IMR-90 (cell line): ENCODE measurements at regions not wholly inside any gene's neighbourhood (a gene's known extent, or its start where the extent isn't known, plus 50 kb on each side); places are given as distances from the start of the nearest gene placed in this dataset.

Experiments
- ATAC-seq: fragments of 200-7000 bp; cut with Tn5 transposase; 2 replicates; pipeline ENCODE4 v1.9.1; 2020; ENCODE audit warnings: low read depth, mild to moderate bottlenecking, moderate library complexity
- BruUV-seq: library from RNA; stranded (reverse); fragments of 400-500 nt; replicated peaks from 2 replicates; lab custom pipeline; 2021; lab: Mats Ljungman, UMichigan
- CTCF ChIA-PET: fragments of 300-600 bp; formaldehyde crosslinking; extraction: SDS; loops from one replicate; lab custom pipeline; 2021; ENCODE audit warnings: antibody characterized with exemption; lab: Yijun Ruan, JAX
- POLR2A ChIA-PET: fragments of 300-600 bp; sonication (Branson Sonifier 250); formaldehyde crosslinking; loops from one replicate; lab custom pipeline; 2022; ENCODE audit warnings: antibody characterized with exemption; ENCODE audit not compliant: unreplicated experiment; lab: Charles Lee
- DNase-seq: peaks from one replicate; pipeline ENCODE4 v3.0.0; 2013
- H2AFZ ChIP-seq: replicated peaks from 2 replicates; pipeline ENCODE3; 2013; ENCODE audit warnings: low read length, mild to moderate bottlenecking; ENCODE audit not compliant: poor library complexity
- H2AK5ac ChIP-seq: 2 replicates; pipeline ENCODE4 v1.6.1; 2013; ENCODE audit warnings: low read depth, low read length, inconsistent platforms
- H2AK9ac ChIP-seq: replicated peaks from 2 replicates; pipeline ENCODE3; 2013; ENCODE audit warnings: mild to moderate bottlenecking, low read depth, low read length, moderate library complexity; ENCODE audit not compliant: poor library complexity
- H2BK120ac ChIP-seq: 2 replicates; pipeline ENCODE4 v1.6.1; 2013; ENCODE audit warnings: low read depth, low read length, inconsistent platforms
- H2BK15ac ChIP-seq: 3 replicates; pipeline ENCODE4 v1.6.1; 2013; ENCODE audit warnings: low read depth, low read length, inconsistent platforms
- H2BK20ac ChIP-seq: 2 replicates; pipeline ENCODE4 v1.6.1; 2013; ENCODE audit warnings: low read depth, mild to moderate bottlenecking, inconsistent platforms, low read length, moderate library complexity
- H2BK5ac ChIP-seq: 2 replicates; pipeline ENCODE4 v1.6.1; 2013; ENCODE audit warnings: mild to moderate bottlenecking, low read depth, low read length, inconsistent platforms; ENCODE audit not compliant: poor library complexity, severe bottlenecking
- H3K14ac ChIP-seq: replicated peaks from 2 replicates; pipeline ENCODE4 v1.6.1; 2013; ENCODE audit warnings: low read depth, low read length, inconsistent platforms
- H3K18ac ChIP-seq: 2 replicates; pipeline ENCODE4 v1.6.1; 2013; ENCODE audit warnings: low read depth, low read length, control low read depth
- H3K23ac ChIP-seq: 2 replicates; pipeline ENCODE4 v1.6.1; 2013; ENCODE audit warnings: low read depth, low read length, inconsistent platforms
- H3K27ac ChIP-seq: 2 replicates; pipeline ENCODE4 v1.5.1; 2013; ENCODE audit warnings: mild to moderate bottlenecking, control low read depth, low read length; ENCODE audit not compliant: insufficient read depth
- H3K27me3 ChIP-seq: 2 replicates; pipeline ENCODE4 v1.6.1; 2013; ENCODE audit warnings: low read length; ENCODE audit not compliant: control insufficient read depth, insufficient read depth
- H3K36me3 ChIP-seq: 2 replicates; pipeline ENCODE4 v1.6.1; 2013; ENCODE audit warnings: low read length, mixed read lengths; ENCODE audit not compliant: control insufficient read depth, insufficient read depth
- H3K4ac ChIP-seq: 2 replicates; pipeline ENCODE4 v1.6.1; 2013; ENCODE audit warnings: low read depth, low read length, inconsistent platforms
- H3K4me1 ChIP-seq: 2 replicates; pipeline ENCODE4 v1.6.1; 2013; ENCODE audit warnings: low read length, mixed read lengths; ENCODE audit not compliant: control insufficient read depth, insufficient read depth
- H3K4me2 ChIP-seq: 2 replicates; pipeline ENCODE4 v1.6.1; 2013; ENCODE audit warnings: low read depth, mild to moderate bottlenecking, control low read depth, low read length, moderate library complexity
- H3K4me3 ChIP-seq: 2 replicates; pipeline ENCODE4 v1.5.1; 2013; ENCODE audit warnings: low read depth, mild to moderate bottlenecking, control low read depth, low read length, moderate library complexity; ENCODE audit not compliant: insufficient read depth
- H3K56ac ChIP-seq: 2 replicates; pipeline ENCODE4 v1.6.1; 2013; ENCODE audit warnings: low read length, inconsistent platforms; ENCODE audit not compliant: insufficient read depth; ENCODE audit errors: extremely low read depth
- H3K79me1 ChIP-seq, 2 experiments: 2 replicates each; pipeline ENCODE4 v1.6.1; 2013; ENCODE audit warnings: low read length in 2 of 2, inconsistent platforms in 1 of 2, low read depth in 1 of 2
- H3K9ac ChIP-seq: 2 replicates; pipeline ENCODE4 v1.6.1; 2013; ENCODE audit warnings: low read depth, low read length, control low read depth
- H3K9me1 ChIP-seq: 2 replicates; pipeline ENCODE4 v1.6.1; 2013; ENCODE audit warnings: low read length, inconsistent platforms; ENCODE audit not compliant: insufficient read depth
- H3K9me3 ChIP-seq: 2 replicates; pipeline ENCODE4 v1.6.1; 2013; ENCODE audit warnings: low read length; ENCODE audit not compliant: control insufficient read depth, insufficient read depth
- H4K20me1 ChIP-seq: 2 replicates; pipeline ENCODE4 v1.6.1; 2013; ENCODE audit warnings: low read length, inconsistent platforms; ENCODE audit not compliant: insufficient read depth
- H4K5ac ChIP-seq: 2 replicates; pipeline ENCODE4 v1.6.1; 2013; ENCODE audit warnings: mild to moderate bottlenecking, low read depth, low read length, control low read depth
- H4K8ac ChIP-seq, 2 experiments: 2 replicates each; pipeline ENCODE4 v1.6.1; 2013; ENCODE audit warnings: low read depth in 2 of 2, low read length in 2 of 2, control low read depth in 1 of 2, inconsistent platforms in 1 of 2
- H4K91ac ChIP-seq: 2 replicates; pipeline ENCODE4 v1.6.1; 2013; ENCODE audit warnings: low read depth, low read length, inconsistent platforms; ENCODE audit not compliant: insufficient read depth
- BHLHE40 ChIP-seq: fragments of 150-350 bp; IDR thresholded peaks from 2 replicates; pipeline ENCODE4 v1.6.1; 2016; ENCODE audit warnings: mild to moderate bottlenecking, low read depth, low read length
- CEBPB ChIP-seq: IDR thresholded peaks from 2 replicates; pipeline ENCODE4 v1.6.1; 2012; ENCODE audit warnings: low read depth, low read length, improper control_type of control experiment
- CHD1 ChIP-seq: IDR thresholded peaks from 2 replicates; pipeline ENCODE4 v1.6.1; 2012; ENCODE audit warnings: low read depth, low read length, improper control_type of control experiment
- FOS ChIP-seq: fragments of 150-350 bp; IDR thresholded peaks from 2 replicates; pipeline ENCODE4 v1.6.1; 2016; ENCODE audit warnings: low read depth, low read length
- MAFK ChIP-seq: IDR thresholded peaks from 2 replicates; pipeline ENCODE4 v1.6.1; 2012; ENCODE audit warnings: low read depth, low read length, improper control_type of control experiment
- MAZ ChIP-seq: IDR thresholded peaks from 2 replicates; pipeline ENCODE4 v1.6.1; 2012; ENCODE audit warnings: low read depth, mild to moderate bottlenecking, low read length, improper control_type of control experiment, moderate library complexity, borderline replicate concordance
- MXI1 ChIP-seq: IDR thresholded peaks from 2 replicates; pipeline ENCODE4 v1.6.1; 2012; ENCODE audit warnings: low read depth, mild to moderate bottlenecking, low read length, moderate library complexity, borderline replicate concordance
- POLR2A ChIP-seq: IDR thresholded peaks from 2 replicates; pipeline ENCODE4 v1.6.1; 2012; ENCODE audit warnings: mild to moderate bottlenecking, low read depth, low read length
- RAD21 ChIP-seq: IDR thresholded peaks from 2 replicates; pipeline ENCODE4 v1.6.1; 2012; ENCODE audit warnings: low read length, improper control_type of control experiment
- RFX5 ChIP-seq: IDR thresholded peaks from 2 replicates; pipeline ENCODE4 v1.8.0; 2012; ENCODE audit warnings: low read depth, mild to moderate bottlenecking, low read length, moderate library complexity
- SMC3 ChIP-seq: fragments of 150-350 bp; IDR thresholded peaks from 2 replicates; pipeline ENCODE4 v1.6.1; 2016; ENCODE audit warnings: low read depth, mild to moderate bottlenecking, antibody characterized with exemption, low read length, moderate library complexity
- WGBS, 2 experiments: methylation state at CpG; one replicate each; pipeline versions ENCODE4 v1.1.5 to v1.1.7; 2013; ENCODE audit warnings: missing lambda C conversion rate in 2 of 2; ENCODE audit not compliant: insufficient read length in 1 of 2; ENCODE audit errors: extremely low coverage in 2 of 2; 5-methylcytosine and 5-hydroxymethylcytosine counted together
- dilution Hi-C: fragments of 300-500 bp; cut with HindIII; formaldehyde crosslinking; loops from one replicate; pipeline ENCODE4 v1.14.3; 2018; ENCODE audit warnings: low sequenced_read_pairs; ENCODE audit not compliant: unreplicated experiment
- in situ Hi-C: fragments of 300-500 bp; cut with MboI; formaldehyde crosslinking; loops from 3 replicates; pipeline ENCODE4 v1.14.3; 2019; ENCODE audit warnings: low sequenced_read_pairs, inconsistent platforms, mixed read lengths
- intact Hi-C: fragments of 100-400 bp; cut with micrococcal nuclease; formaldehyde crosslinking; loops from 2 replicates; pipeline ENCODE4 v1.10.0; 2022
- TF ChIP-seq, protein P1 (sequence below): fragments of 150-350 bp; IDR thresholded peaks from 2 replicates; pipeline ENCODE4 v1.6.1; 2016; ENCODE audit warnings: low read depth, mild to moderate bottlenecking, low read length, moderate library complexity, borderline replicate concordance
- TF ChIP-seq, protein P2 (sequence below): fragments of 150-350 bp; IDR thresholded peaks from 2 replicates; pipeline ENCODE4 v1.6.1; 2017; ENCODE audit warnings: mild to moderate bottlenecking, antibody characterized with exemption, low read length, low read depth

DNA sequence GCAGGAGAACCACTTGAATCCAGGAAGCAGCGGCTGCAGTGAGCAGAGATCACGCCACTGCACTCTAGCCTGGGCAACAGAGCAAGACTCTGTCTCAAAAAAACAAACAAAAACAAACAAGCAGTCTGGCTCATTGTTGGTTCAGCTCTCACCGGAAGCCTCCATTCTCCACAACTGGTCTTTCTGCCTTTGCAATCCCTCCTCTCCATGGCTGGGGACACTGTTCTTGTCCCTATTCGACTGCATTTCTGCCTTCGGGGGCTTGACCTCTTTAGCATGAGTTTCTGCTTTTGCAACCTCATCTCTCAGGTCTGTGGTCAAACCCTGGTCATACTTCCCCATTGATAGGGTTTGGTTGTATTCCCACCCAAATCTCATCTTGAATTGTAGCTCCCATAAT is 216.3 kb upstream of the NR5A2 start:
- intact Hi-C loops (no loop called here), in situ Hi-C loops (no loop called here), dilution Hi-C loops (no loop called here)
- Histone ChIP-seq H3K56ac (no peak overlapping the region), H4K91ac (no peak overlapping the region), H3K4me1 (no peaks in the 10 kb centered on the region), H4K8ac (no peak overlapping the region), H3K27me3 (no peaks in the 10 kb centered on the region; the same call in 1 of the 2 replicates), H3K14ac (no peak overlapping the region), H3K18ac (no peak overlapping the region), H3K27ac (no peak overlapping the region), H2AK9ac (no peak overlapping the region), H3K36me3 (no peaks in the 10 kb centered on the region), H3K4ac (no peak overlapping the region), H2BK15ac (no peak overlapping the region), H2BK120ac (no peak overlapping the region), H3K9ac (no peak overlapping the region), H3K9me3 (no peaks in the 10 kb centered on the region), H2AK5ac (no peak overlapping the region), H2BK20ac (no peak overlapping the region), H3K4me3 (no peak overlapping the region), H3K9me1 (no peaks in the 10 kb centered on the region), H4K5ac (no peak overlapping the region), H2AFZ (no peak overlapping the region), H3K79me1 (no peaks in the 10 kb centered on the region), H3K23ac (no peak overlapping the region), H2BK5ac (no peak overlapping the region), H3K4me2 (no peak overlapping the region), H4K20me1 (no peaks in the 10 kb centered on the region)
- BruUV-seq = no TSS peak
- DNase-seq (no peak), ATAC-seq (no peak)
- TF ChIP-seq, protein P1, sequence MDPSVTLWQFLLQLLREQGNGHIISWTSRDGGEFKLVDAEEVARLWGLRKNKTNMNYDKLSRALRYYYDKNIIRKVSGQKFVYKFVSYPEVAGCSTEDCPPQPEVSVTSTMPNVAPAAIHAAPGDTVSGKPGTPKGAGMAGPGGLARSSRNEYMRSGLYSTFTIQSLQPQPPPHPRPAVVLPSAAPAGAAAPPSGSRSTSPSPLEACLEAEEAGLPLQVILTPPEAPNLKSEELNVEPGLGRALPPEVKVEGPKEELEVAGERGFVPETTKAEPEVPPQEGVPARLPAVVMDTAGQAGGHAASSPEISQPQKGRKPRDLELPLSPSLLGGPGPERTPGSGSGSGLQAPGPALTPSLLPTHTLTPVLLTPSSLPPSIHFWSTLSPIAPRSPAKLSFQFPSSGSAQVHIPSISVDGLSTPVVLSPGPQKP = no peak
- TF ChIP-seq MAZ (no peak), MXI1 (no peak), CHD1 (no peak), FOS (no peak), CEBPB (no peak), BHLHE40 (no peak), POLR2A (no peak), RFX5 (no peak), SMC3 (no peak), RAD21 (no peak), MAFK (no peak)
- TF ChIP-seq, protein P2, sequence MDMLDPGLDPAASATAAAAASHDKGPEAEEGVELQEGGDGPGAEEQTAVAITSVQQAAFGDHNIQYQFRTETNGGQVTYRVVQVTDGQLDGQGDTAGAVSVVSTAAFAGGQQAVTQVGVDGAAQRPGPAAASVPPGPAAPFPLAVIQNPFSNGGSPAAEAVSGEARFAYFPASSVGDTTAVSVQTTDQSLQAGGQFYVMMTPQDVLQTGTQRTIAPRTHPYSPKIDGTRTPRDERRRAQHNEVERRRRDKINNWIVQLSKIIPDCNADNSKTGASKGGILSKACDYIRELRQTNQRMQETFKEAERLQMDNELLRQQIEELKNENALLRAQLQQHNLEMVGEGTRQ = no peak
- ChIA-PET POLR2A (no interaction called here), CTCF (no interaction called here)
- 80% methylated on average over 1 of the region's 5 CpGs; no CpG with 5 or more reads in 1 of the 2 experiments for WGBS, 2 experiments
